ENCODE measurements at regions not wholly inside any gene's neighbourhood (a gene's known extent, or its start where the extent isn't known, plus 50 kb on each side); places are given as distances from the start of the nearest gene placed in this dataset.

DNA sequence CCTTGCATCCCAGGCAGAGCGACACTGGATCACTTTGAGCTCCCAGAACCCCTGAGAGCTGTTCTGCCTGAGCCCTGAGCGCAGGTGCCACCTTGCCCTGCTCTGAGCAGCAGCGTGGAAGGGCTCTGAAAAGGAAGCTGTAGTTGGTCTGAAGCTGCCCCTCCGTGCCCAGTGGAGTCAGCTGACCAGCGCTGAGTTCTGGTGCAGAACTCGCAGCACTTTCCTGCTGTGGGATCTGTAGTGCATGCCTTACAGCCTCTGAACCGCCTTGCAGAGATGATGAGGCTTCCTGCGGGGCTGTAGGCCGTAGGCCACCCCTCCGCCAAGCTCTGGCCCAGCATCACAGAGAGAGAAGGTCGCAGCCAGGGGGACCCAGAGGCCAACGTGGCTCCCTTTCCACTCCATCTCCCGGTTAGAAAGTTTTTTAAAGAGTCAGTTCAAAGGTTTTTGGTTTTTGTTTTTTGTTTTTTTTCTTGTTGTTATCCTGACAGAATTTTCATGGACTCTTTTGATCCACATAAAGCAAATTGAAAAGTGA lies 158.3 kb upstream of the CST7 start:
- no peak for DNase-seq (ENCODE audit: low read depth in 2 of 3, low spot score in 2 of 3)

DNA sequence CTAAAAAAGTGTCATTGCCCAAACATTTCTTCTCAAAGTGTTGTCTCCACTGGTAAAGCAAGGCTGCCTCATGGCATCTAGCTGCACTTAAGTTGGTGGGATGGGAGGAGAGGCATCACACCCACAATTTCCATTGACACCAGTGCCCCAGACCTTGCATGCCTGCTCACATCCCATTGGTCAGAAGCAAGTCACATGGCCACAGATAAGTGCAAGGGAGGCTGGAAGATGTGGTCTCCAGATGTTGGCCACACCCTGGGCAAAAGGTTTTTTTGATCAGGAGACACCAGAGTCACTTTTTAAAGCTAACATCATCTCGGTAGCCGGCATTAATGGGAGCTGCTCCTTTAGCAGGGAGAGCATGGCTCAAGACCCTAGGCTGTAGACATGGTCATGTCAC lies 157.1 kb upstream of the CST7 start:
- no peak for DNase-seq (ENCODE audit: low read depth in 2 of 3, low spot score in 2 of 3)

DNA sequence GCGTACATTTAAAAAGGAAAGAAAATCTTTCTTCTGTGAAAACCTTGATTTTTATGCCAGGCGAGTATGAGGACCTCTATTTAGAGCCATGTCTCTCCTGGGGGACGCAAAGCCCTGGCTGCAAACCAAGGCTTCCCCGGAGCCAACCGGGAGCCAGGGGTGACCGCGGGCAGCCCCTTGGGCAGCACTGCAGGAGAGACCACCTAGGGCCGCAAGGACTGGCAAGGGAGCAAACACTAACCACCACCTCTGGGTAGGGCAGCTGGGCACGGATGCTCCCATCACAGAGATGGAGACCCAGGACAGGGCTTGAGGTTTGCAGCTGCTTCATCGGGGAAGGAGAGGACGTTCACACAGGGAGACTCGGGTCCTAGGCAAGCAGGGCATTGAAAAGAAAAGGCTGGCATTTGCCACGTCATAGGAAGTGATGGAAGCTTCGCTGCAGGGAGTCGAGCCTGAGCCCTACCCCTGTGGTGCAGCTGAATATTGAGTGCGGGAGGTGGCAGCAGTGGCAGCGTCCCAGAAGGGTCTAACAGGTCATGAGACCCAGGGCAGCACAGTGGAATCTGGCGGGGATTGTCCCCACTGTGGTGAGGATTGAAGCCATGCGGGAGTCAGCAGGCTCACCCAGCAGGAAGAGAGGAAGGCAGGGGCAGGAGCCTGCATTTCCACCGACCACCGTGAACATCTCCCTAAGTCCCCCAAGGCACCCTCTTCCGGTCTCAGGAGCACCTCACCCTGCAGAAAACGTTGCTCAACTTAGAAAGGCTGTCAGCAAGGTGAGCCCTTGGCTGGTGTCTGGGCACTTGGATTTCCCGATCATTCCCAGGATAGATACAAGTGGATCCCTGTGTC lies 156.2 kb upstream of the CST7 start:
- no peak for DNase-seq (ENCODE audit: low read depth in 2 of 3, low spot score in 2 of 3)

- DNase-seq (ENCODE audit: low read depth in 2 of 3, low spot score in 2 of 3) = no peak
Measured at GRCh38 chr20:24795436-24795835, 153.6 kb upstream of the CST7 start.

- no peak for DNase-seq (ENCODE audit: low read depth in 2 of 3, low spot score in 2 of 3)
Measured at GRCh38 chr20:24796236-24796635, 152.8 kb upstream of the CST7 start.

DNA sequence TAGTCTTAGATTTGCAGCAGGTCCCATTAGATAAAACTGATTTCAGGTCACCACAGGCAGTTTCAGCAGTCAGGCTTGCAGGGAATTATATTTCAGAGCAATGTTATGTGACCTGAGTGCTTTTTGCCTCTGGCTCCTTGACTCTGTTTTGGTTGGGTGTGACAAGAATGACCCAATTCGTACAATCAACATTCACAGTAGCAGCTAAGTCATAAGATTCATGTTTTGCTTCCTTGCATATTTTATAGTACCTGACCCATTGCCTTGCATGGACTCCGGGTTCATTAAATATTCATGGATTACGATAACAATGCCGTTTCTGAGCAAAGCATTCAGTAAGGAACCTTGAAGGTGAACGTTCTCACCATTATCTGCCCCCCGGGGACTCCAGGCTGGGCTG lies 152.0 kb upstream of the CST7 start:
- no peak for DNase-seq (ENCODE audit: low read depth in 2 of 3, low spot score in 2 of 3)

DNA sequence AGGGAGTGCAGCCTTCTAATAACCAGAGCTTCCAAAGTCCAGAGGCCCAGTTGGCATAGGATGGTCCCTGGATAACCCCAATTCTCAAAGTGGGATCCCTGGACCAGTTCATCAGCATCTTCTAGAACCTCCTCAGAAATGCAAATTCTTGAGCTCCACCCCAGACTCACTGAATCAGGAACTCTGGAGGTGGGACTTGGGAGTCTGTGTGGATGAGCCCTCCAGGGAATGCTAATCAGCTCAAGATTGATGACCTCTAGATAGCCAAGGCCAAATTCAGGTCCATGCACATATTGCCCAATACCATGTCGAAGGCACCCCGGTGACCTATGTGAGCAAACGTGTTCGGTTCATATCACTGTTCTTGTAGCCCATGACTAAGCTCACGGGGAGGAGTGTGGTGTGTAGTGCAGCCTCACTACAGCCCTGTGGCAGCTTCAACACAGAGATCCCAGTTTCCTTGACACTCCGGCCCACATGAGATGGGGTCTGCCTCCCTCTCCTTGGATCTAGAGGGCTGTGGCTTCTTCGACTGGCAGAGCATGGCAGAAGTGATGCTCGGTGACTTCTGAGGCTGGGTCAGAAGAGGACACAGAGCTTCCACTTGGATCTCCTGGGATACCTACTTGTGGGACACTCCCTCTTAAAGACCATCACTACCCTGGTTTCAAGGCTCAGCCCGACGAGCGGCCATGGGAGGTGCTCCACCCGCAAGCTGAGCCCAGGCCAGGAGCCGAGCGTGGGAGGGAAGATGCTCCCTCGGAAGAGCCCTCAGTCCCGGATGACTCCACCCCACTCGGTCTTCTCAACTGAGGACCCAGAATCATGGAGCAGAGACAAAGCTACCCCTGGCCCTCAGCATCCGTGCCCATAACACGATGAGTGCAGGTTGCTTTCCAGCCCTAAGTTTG lies 151.1 kb upstream of the CST7 start:
- no peak for DNase-seq (ENCODE audit: low read depth in 2 of 3, low spot score in 2 of 3)

GRCh38 chr20:24798930-24799705 lies 150.0 kb upstream of the CST7 start:
- DNase-seq (ENCODE audit: low read depth in 2 of 3, low spot score in 2 of 3) = no peak

GRCh38 chr20:24799971-24800580 lies 149.0 kb upstream of the CST7 start:
- no peak for DNase-seq (ENCODE audit: low read depth in 2 of 3, low spot score in 2 of 3)

GRCh38 chr20:24802286-24802820 lies 146.7 kb upstream of the CST7 start:
- DNase-seq (ENCODE audit: low read depth in 2 of 3, low spot score in 2 of 3) = no peak

GRCh38 chr20:24804481-24805206 lies 144.4 kb upstream of the CST7 start:
- DNase-seq (ENCODE audit: low read depth in 2 of 3, low spot score in 2 of 3) = no peak

DNA sequence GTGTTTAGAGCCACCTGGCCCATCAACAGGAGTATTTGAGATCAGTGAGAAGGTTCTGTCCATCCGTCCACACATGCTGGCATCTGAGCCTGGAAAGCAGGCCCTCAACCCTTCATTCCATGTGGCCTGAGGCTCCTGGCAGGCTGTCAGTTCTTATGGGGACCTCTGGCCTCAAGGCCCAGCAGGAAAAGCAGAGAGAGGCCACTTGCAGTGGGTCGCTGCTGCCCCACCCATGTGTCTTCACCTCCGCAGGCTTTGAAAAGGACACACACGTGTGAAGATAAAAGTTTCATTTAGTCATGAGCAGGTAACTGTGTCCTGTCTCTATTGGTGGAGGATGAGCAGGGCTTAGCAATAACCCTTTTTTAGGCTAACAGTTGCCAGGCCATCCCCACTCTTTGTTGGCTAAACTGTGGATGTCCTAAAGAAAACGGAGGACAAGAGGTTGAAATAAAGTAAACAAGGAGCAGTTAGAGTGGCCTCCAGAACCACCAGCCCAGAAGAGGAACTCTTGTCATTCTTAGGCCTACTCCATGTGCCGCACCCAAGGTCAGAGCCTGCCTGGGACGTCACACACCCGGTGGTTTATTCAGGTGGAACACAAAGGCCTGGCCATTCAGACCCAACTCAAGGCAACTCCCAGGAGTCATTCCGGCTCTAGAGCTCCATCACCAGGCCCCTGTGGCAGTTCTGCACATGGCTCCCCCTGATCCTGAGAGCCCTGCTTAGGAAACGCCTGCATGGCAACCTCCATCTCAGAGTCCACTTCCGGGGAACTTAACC lies 143.4 kb upstream of the CST7 start:
- DNase-seq (ENCODE audit: low read depth in 2 of 3, low spot score in 2 of 3) = no peak

GRCh38 chr20:24806705-24807676 lies 142.1 kb upstream of the CST7 start:
- no peak for DNase-seq (ENCODE audit: low read depth in 2 of 3, low spot score in 2 of 3)

- DNase-seq (ENCODE audit: low read depth in 2 of 3, low spot score in 2 of 3) = no peak
Measured at GRCh38 chr20:24808616-24809015, 140.5 kb upstream of the CST7 start.

GRCh38 chr20:24809606-24810005 lies 139.5 kb upstream of the CST7 start:
- no peak for DNase-seq (ENCODE audit: low read depth in 2 of 3, low spot score in 2 of 3)

GRCh38 chr20:24810676-24811407 lies 138.2 kb upstream of the CST7 start:
- DNase-seq (ENCODE audit: low read depth in 2 of 3, low spot score in 2 of 3) = no peak

GRCh38 chr20:24812373-24812772 lies 136.7 kb upstream of the CST7 start:
- no peak for DNase-seq (ENCODE audit: low read depth in 2 of 3, low spot score in 2 of 3)
